GM12892 (cell line): ENCODE measurements at regions not wholly inside any gene's neighbourhood (a gene's known extent, or its start where the extent isn't known, plus 50 kb on each side); places are given as distances from the start of the nearest gene placed in this dataset.

Source experiments
- DNase-seq: peaks from one replicate; pipeline ENCODE4 v3.0.0; 2011; ENCODE audit not compliant: insufficient read length
- FAIRE-seq: peaks from 2 replicates; lab custom pipeline; 2011; peaks lifted over from hg19 to GRCh38; lab: Jason Lieb, UNC
- POLR2A ChIP-seq: IDR thresholded peaks from 2 replicates; pipeline ENCODE4 v1.6.1; 2011; ENCODE audit warnings: low read depth, low read length, control low read depth
- POLR2AphosphoS5 ChIP-seq: IDR thresholded peaks from 2 replicates; pipeline ENCODE4 v1.6.1; 2011; ENCODE audit warnings: low read depth, low read length, control low read depth
- TAF1 ChIP-seq: IDR thresholded peaks from 2 replicates; pipeline ENCODE4 v1.6.1; 2011; ENCODE audit warnings: low read depth, mild to moderate bottlenecking, control low read depth, low read length, borderline replicate concordance

DNA sequence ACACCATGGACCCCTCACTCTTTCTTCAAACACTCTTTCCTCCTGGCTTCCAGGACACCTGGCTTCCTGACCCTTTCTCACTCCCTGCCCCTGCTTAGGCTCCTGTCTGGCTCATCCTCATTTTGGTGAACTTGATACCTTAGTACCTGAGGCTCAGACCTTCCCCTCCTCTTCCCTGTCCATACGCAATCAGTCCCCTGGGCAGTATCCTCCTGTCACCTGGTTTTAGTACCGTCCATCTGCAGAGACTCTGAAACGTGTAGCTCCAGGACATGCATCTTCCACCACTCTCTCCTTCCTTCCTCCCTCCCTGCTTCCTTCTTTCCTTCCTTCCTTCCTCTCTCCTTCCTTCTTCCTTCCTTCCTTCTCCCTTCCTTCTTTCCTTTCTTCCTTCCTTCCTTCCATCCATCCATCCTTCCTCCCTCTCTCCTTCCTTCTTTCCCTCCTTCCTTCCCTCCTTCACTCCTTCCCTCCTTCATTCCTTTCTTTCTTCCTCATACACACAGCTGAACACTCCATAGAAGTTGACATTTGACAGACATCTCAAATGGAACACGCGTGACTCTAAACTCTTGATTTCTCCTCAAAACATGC, 1488.6 kb downstream of the TBC1D22A start:
- FAIRE-seq: no peak
- TF ChIP-seq POLR2A: no peak
- DNase-seq: no peak

DNA sequence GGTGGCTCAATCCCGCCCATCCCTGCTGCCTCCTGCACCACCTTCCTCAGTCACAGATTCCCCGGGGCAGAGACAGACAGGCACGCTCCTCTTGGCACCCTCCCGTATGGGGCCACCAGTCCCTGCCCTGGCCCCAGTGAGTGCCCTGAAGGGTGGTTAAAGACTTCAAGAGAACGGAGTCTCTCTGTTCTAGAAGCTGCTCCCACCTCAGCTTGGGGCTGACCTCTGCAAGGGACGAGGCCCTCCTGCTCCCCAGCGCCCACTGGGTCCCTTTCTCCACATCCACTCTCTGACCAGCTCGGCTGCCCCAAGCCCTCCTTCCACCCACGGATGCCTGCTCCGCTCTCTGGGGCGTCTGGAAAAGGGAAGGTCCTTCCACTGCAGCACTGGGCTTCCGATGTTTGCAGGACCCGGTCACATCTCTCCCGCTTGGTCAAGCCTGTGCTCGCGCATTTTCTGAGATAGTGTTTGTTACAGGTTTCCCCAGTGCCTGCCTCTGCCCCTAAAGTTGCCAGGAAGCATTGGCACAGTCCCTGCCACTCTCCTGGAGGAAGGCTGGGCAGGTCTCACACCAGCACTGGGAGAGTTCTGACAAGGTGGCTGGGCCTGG, 1487.9 kb downstream of the TBC1D22A start:
- TF ChIP-seq TAF1: no peak
- TF ChIP-seq POLR2A: no peak
- no peak for TF ChIP-seq POLR2AphosphoS5
- FAIRE-seq (no peak), DNase-seq (no peak)

DNA sequence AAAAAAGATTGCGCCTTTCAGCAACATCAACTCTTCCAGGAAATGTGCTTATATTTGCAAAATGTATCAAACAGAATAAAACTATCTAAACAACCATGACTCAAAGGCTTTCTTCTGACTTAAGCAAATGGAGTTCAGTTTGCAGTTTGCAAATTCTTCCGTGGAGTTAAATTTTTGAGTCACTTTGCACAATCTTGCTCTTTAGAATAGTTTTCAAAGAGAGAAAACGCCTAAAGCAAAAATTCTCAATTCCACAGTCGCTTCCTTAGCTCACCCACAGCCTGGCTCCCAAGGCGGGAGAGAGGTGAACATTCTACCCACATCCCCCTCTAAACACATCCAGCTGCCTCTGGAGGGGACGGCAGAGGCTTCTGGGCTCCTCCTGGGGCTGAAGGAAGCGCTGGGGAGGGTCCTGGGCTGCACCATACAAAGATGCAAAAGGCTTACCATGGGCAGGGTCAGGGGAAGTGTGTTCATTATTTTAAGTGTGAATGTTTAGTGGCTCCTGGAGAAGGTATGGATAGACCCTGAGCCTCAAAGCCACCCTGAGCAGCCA, 1487.3 kb downstream of the TBC1D22A start:
- TF ChIP-seq POLR2AphosphoS5 (no peak), POLR2A (no peak), TAF1 (no peak)
- FAIRE-seq (no peak), DNase-seq (no peak)

GRCh38 chr22:48248901-48249455, 1486.5 kb downstream of the TBC1D22A start:
- no peak for TF ChIP-seq POLR2AphosphoS5
- no peak for TF ChIP-seq POLR2A
- no peak for TF ChIP-seq TAF1
- FAIRE-seq (no peak), DNase-seq (no peak)

DNA sequence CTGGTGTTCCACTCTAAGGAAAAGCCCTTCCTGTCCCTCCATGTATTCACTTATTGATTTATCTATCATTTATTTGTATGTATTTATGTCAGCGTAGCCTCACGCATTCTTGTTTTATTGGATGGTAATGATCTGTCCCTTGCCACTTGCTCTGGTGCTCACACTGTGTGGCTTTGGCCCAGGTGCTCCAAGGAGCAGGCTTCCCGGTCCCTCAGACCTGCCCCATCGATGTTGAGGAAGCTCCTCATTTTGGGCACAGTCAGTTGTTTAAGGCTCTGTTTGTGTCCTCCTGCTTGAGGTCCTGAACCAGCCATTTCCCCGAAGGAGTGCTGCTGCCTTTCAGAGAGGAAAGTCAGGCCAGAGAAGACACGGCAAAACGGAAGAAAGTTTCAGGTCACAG, 1485.4 kb downstream of the TBC1D22A start:
- DNase-seq (no peak), FAIRE-seq (no peak)
- no peak for TF ChIP-seq TAF1
- no peak for TF ChIP-seq POLR2A
- no peak for TF ChIP-seq POLR2AphosphoS5

DNA sequence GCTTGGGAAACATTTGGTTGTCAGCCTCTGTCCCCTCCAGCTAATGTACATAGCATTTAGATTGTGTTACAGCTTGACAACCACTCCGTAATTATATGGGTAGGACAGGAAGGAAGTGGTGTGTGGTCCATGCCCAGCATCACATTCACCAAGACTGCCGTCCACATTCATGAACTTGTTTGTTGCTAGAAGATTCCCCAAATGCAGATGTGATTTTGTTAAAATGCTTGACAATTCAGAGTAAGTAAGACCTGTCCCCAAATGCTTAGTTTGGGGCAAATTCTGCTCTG, 1482.7 kb downstream of the TBC1D22A start:
- FAIRE-seq (no peak), DNase-seq (no peak)
- TF ChIP-seq TAF1: no peak
- no peak for TF ChIP-seq POLR2A
- no peak for TF ChIP-seq POLR2AphosphoS5

GRCh38 chr22:48244388-48245195, 1482.1 kb downstream of the TBC1D22A start:
- DNase-seq: no peak
- FAIRE-seq: no peak
- TF ChIP-seq POLR2AphosphoS5 (no peak), POLR2A (no peak)

DNA sequence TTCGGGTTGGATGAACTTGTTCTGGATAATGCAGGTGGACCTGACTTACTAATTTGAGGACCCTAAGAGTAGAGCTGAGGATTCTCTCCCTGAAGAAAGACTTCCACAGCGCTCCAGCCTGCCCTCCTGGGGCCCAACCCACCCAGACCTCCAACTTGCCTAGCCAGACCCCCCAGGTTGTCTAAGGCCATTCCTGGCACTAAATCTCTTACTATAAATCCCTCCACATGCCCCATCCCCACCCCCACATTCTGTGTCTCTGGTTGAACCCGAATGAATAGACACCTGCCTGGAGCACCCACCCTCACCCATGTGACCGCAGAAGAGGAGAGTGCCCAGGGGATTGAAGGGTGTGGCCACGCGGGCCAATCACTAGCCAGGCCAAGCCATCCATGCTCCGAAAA, 1480.0 kb downstream of the TBC1D22A start:
- DNase-seq (no peak), FAIRE-seq (no peak)
- TF ChIP-seq TAF1 (no peak), POLR2A (no peak), POLR2AphosphoS5 (no peak)

- DNase-seq (no peak), FAIRE-seq (no peak)
- no peak for TF ChIP-seq POLR2A
- no peak for TF ChIP-seq POLR2AphosphoS5
- TF ChIP-seq TAF1: no peak
These were observed 1479.2 kb downstream of the TBC1D22A start for GRCh38 chr22:48241658-48242057.

- DNase-seq (no peak), FAIRE-seq (no peak)
- TF ChIP-seq TAF1: no peak
- no peak for TF ChIP-seq POLR2AphosphoS5
- TF ChIP-seq POLR2A: no peak
These were observed 1478.4 kb downstream of the TBC1D22A start for GRCh38 chr22:48240935-48241230.

- FAIRE-seq: no peak
- no peak for DNase-seq
- TF ChIP-seq POLR2A: no peak
- no peak for TF ChIP-seq TAF1
- no peak for TF ChIP-seq POLR2AphosphoS5
These were observed 1477.9 kb downstream of the TBC1D22A start for GRCh38 chr22:48240148-48240934.
